IMR-90 (cell line): ENCODE measurements at regions not wholly inside any gene's neighbourhood (a gene's known extent, or its start where the extent isn't known, plus 50 kb on each side); places are given as distances from the start of the nearest gene placed in this dataset.

ENCODE experiments used
- ATAC-seq: fragments of 200-7000 bp; cut with Tn5 transposase; 2 replicates; pipeline ENCODE4 v1.9.1; 2020; ENCODE audit warnings: low read depth, mild to moderate bottlenecking, moderate library complexity
- BruUV-seq: library from RNA; stranded (reverse); fragments of 400-500 nt; replicated peaks from 2 replicates; lab custom pipeline; 2021; lab: Mats Ljungman, UMichigan
- CTCF ChIA-PET: fragments of 300-600 bp; formaldehyde crosslinking; extraction: SDS; loops from one replicate; lab custom pipeline; 2021; ENCODE audit warnings: antibody characterized with exemption; lab: Yijun Ruan, JAX
- POLR2A ChIA-PET: fragments of 300-600 bp; sonication (Branson Sonifier 250); formaldehyde crosslinking; loops from one replicate; lab custom pipeline; 2022; ENCODE audit warnings: antibody characterized with exemption; ENCODE audit not compliant: unreplicated experiment; lab: Charles Lee
- DNase-seq: peaks from one replicate; pipeline ENCODE4 v3.0.0; 2013
- H2AFZ ChIP-seq: replicated peaks from 2 replicates; pipeline ENCODE3; 2013; ENCODE audit warnings: low read length, mild to moderate bottlenecking; ENCODE audit not compliant: poor library complexity
- H2AK5ac ChIP-seq: 2 replicates; pipeline ENCODE4 v1.6.1; 2013; ENCODE audit warnings: low read depth, low read length, inconsistent platforms
- H2AK9ac ChIP-seq: replicated peaks from 2 replicates; pipeline ENCODE3; 2013; ENCODE audit warnings: mild to moderate bottlenecking, low read depth, low read length, moderate library complexity; ENCODE audit not compliant: poor library complexity
- H2BK120ac ChIP-seq: 2 replicates; pipeline ENCODE4 v1.6.1; 2013; ENCODE audit warnings: low read depth, low read length, inconsistent platforms
- H2BK15ac ChIP-seq: 3 replicates; pipeline ENCODE4 v1.6.1; 2013; ENCODE audit warnings: low read depth, low read length, inconsistent platforms
- H2BK20ac ChIP-seq: 2 replicates; pipeline ENCODE4 v1.6.1; 2013; ENCODE audit warnings: low read depth, mild to moderate bottlenecking, inconsistent platforms, low read length, moderate library complexity
- H2BK5ac ChIP-seq: 2 replicates; pipeline ENCODE4 v1.6.1; 2013; ENCODE audit warnings: mild to moderate bottlenecking, low read depth, low read length, inconsistent platforms; ENCODE audit not compliant: poor library complexity, severe bottlenecking
- H3K14ac ChIP-seq: replicated peaks from 2 replicates; pipeline ENCODE4 v1.6.1; 2013; ENCODE audit warnings: low read depth, low read length, inconsistent platforms
- H3K18ac ChIP-seq: 2 replicates; pipeline ENCODE4 v1.6.1; 2013; ENCODE audit warnings: low read depth, low read length, control low read depth
- H3K23ac ChIP-seq: 2 replicates; pipeline ENCODE4 v1.6.1; 2013; ENCODE audit warnings: low read depth, low read length, inconsistent platforms
- H3K27ac ChIP-seq: 2 replicates; pipeline ENCODE4 v1.5.1; 2013; ENCODE audit warnings: mild to moderate bottlenecking, control low read depth, low read length; ENCODE audit not compliant: insufficient read depth
- H3K27me3 ChIP-seq: 2 replicates; pipeline ENCODE4 v1.6.1; 2013; ENCODE audit warnings: low read length; ENCODE audit not compliant: control insufficient read depth, insufficient read depth
- H3K36me3 ChIP-seq: 2 replicates; pipeline ENCODE4 v1.6.1; 2013; ENCODE audit warnings: low read length, mixed read lengths; ENCODE audit not compliant: control insufficient read depth, insufficient read depth
- H3K4ac ChIP-seq: 2 replicates; pipeline ENCODE4 v1.6.1; 2013; ENCODE audit warnings: low read depth, low read length, inconsistent platforms
- H3K4me1 ChIP-seq: 2 replicates; pipeline ENCODE4 v1.6.1; 2013; ENCODE audit warnings: low read length, mixed read lengths; ENCODE audit not compliant: control insufficient read depth, insufficient read depth
- H3K4me2 ChIP-seq: 2 replicates; pipeline ENCODE4 v1.6.1; 2013; ENCODE audit warnings: low read depth, mild to moderate bottlenecking, control low read depth, low read length, moderate library complexity
- H3K4me3 ChIP-seq: 2 replicates; pipeline ENCODE4 v1.5.1; 2013; ENCODE audit warnings: low read depth, mild to moderate bottlenecking, control low read depth, low read length, moderate library complexity; ENCODE audit not compliant: insufficient read depth
- H3K56ac ChIP-seq: 2 replicates; pipeline ENCODE4 v1.6.1; 2013; ENCODE audit warnings: low read length, inconsistent platforms; ENCODE audit not compliant: insufficient read depth; ENCODE audit errors: extremely low read depth
- H3K79me1 ChIP-seq, 2 experiments: 2 replicates each; pipeline ENCODE4 v1.6.1; 2013; ENCODE audit warnings: low read length in 2 of 2, inconsistent platforms in 1 of 2, low read depth in 1 of 2
- H3K9ac ChIP-seq: 2 replicates; pipeline ENCODE4 v1.6.1; 2013; ENCODE audit warnings: low read depth, low read length, control low read depth
- H3K9me1 ChIP-seq: 2 replicates; pipeline ENCODE4 v1.6.1; 2013; ENCODE audit warnings: low read length, inconsistent platforms; ENCODE audit not compliant: insufficient read depth
- H3K9me3 ChIP-seq: 2 replicates; pipeline ENCODE4 v1.6.1; 2013; ENCODE audit warnings: low read length; ENCODE audit not compliant: control insufficient read depth, insufficient read depth
- H4K20me1 ChIP-seq: 2 replicates; pipeline ENCODE4 v1.6.1; 2013; ENCODE audit warnings: low read length, inconsistent platforms; ENCODE audit not compliant: insufficient read depth
- H4K5ac ChIP-seq: 2 replicates; pipeline ENCODE4 v1.6.1; 2013; ENCODE audit warnings: mild to moderate bottlenecking, low read depth, low read length, control low read depth
- H4K8ac ChIP-seq, 2 experiments: 2 replicates each; pipeline ENCODE4 v1.6.1; 2013; ENCODE audit warnings: low read depth in 2 of 2, low read length in 2 of 2, control low read depth in 1 of 2, inconsistent platforms in 1 of 2
- H4K91ac ChIP-seq: 2 replicates; pipeline ENCODE4 v1.6.1; 2013; ENCODE audit warnings: low read depth, low read length, inconsistent platforms; ENCODE audit not compliant: insufficient read depth
- CTCF ChIP-seq: conservative IDR thresholded peaks from 2 replicates; pipeline ENCODE4 v1.5.1; 2012; ENCODE audit warnings: mild to moderate bottlenecking, low read depth, low read length, improper control_type of control experiment
- MAFK ChIP-seq: IDR thresholded peaks from 2 replicates; pipeline ENCODE4 v1.6.1; 2012; ENCODE audit warnings: low read depth, low read length, improper control_type of control experiment
- RAD21 ChIP-seq: IDR thresholded peaks from 2 replicates; pipeline ENCODE4 v1.6.1; 2012; ENCODE audit warnings: low read length, improper control_type of control experiment
- WGBS, 2 experiments: methylation state at CpG; one replicate each; pipeline versions ENCODE4 v1.1.5 to v1.1.7; 2013; ENCODE audit warnings: missing lambda C conversion rate in 2 of 2; ENCODE audit not compliant: insufficient read length in 1 of 2; ENCODE audit errors: extremely low coverage in 2 of 2; 5-methylcytosine and 5-hydroxymethylcytosine counted together
- dilution Hi-C: fragments of 300-500 bp; cut with HindIII; formaldehyde crosslinking; loops from one replicate; pipeline ENCODE4 v1.14.3; 2018; ENCODE audit warnings: low sequenced_read_pairs; ENCODE audit not compliant: unreplicated experiment
- in situ Hi-C: fragments of 300-500 bp; cut with MboI; formaldehyde crosslinking; loops from 3 replicates; pipeline ENCODE4 v1.14.3; 2019; ENCODE audit warnings: low sequenced_read_pairs, inconsistent platforms, mixed read lengths
- intact Hi-C: fragments of 100-400 bp; cut with micrococcal nuclease; formaldehyde crosslinking; loops from 2 replicates; pipeline ENCODE4 v1.10.0; 2022

- 61% methylated on average over 4 of the region's 5 CpGs; no CpG with 5 or more reads in 1 of the 2 experiments for WGBS, 2 experiments
- H3K18ac ChIP-seq: no peak overlapping the region
- H3K27me3 ChIP-seq: peaks cover 28% of the 10 kb centered on the region
- H3K36me3 ChIP-seq: no peaks in the 10 kb centered on the region
- POLR2A ChIA-PET: no interaction called here
- BruUV-seq: no TSS peak
- no peak overlapping the region for H3K56ac ChIP-seq
- no peak overlapping the region for H3K4me2 ChIP-seq
- no peak overlapping the region for H3K14ac ChIP-seq
- H2AK9ac ChIP-seq: no peak overlapping the region
- ATAC-seq (no peak), DNase-seq (no peak)
- H3K4me3 ChIP-seq: no peak overlapping the region
- H4K20me1 ChIP-seq: no peaks in the 10 kb centered on the region
- H4K91ac ChIP-seq: no peak overlapping the region
- H4K5ac ChIP-seq: no peak overlapping the region
- CTCF ChIA-PET: no interaction called here
- H3K4ac ChIP-seq: no peak overlapping the region
- no peak overlapping the region for H3K9ac ChIP-seq
- in situ Hi-C loops: no loop called here
- H3K9me3 ChIP-seq: no peaks in the 10 kb centered on the region
- no peak overlapping the region for H2BK15ac ChIP-seq
- no peak overlapping the region for H4K8ac ChIP-seq
- intact Hi-C loops: no loop called here
- no peak overlapping the region for H2AFZ ChIP-seq
- no peak overlapping the region for H2AK5ac ChIP-seq
- dilution Hi-C loops: no loop called here
- no peak overlapping the region for H3K27ac ChIP-seq
- no peak overlapping the region for H2BK5ac ChIP-seq
- TF ChIP-seq CTCF (no peak), RAD21 (no peak), MAFK (no peak)
- no peak overlapping the region for H2BK20ac ChIP-seq
- H2BK120ac ChIP-seq: no peak overlapping the region
- no peaks in the 10 kb centered on the region for H3K79me1 ChIP-seq
- H3K9me1 ChIP-seq: no peaks in the 10 kb centered on the region
- no peaks in the 10 kb centered on the region for H3K4me1 ChIP-seq
- no peak overlapping the region for H3K23ac ChIP-seq
Measured at GRCh38 chr12:111038941-111039340, 118.6 kb upstream of the MYL2 start.
